Calu3 (cell line): ENCODE measurements at regions not wholly inside any gene's neighbourhood (a gene's known extent, or its start where the extent isn't known, plus 50 kb on each side); places are given as distances from the start of the nearest gene placed in this dataset.

Experiments
- BruUV-seq: library from RNA; stranded (reverse); fragments of 400-500 nt; replicated peaks from 2 replicates; lab custom pipeline; 2021; lab: Mats Ljungman, UMichigan
- CTCF ChIA-PET: fragments of 300-600 bp; sonication (Branson Sonifier 250); formaldehyde crosslinking; loops from one replicate; lab custom pipeline; 2022; ENCODE audit warnings: antibody characterized with exemption; lab: Charles Lee
- DNase-seq: peaks from one replicate; pipeline ENCODE4 v3.0.0; 2022
- H3K27ac Mint-ChIP-seq: one replicate; pipeline ENCODE4 v1.8.0; 2022; ENCODE audit warnings: mixed read lengths; ENCODE audit not compliant: unreplicated experiment
- H3K27me3 Mint-ChIP-seq: one replicate; pipeline ENCODE4 v1.8.0; 2022; ENCODE audit warnings: mixed read lengths; ENCODE audit not compliant: unreplicated experiment
- H3K36me3 Mint-ChIP-seq: one replicate; pipeline ENCODE4 v1.8.0; 2022; ENCODE audit warnings: mild to moderate bottlenecking, moderate library complexity, mixed read lengths; ENCODE audit not compliant: insufficient read depth, unreplicated experiment
- H3K4me1 Mint-ChIP-seq: one replicate; pipeline ENCODE4 v1.8.0; 2022; ENCODE audit warnings: mild to moderate bottlenecking, low read depth, mixed read lengths; ENCODE audit not compliant: unreplicated experiment
- H3K4me3 Mint-ChIP-seq: one replicate; pipeline ENCODE4 v1.8.0; 2022; ENCODE audit warnings: mild to moderate bottlenecking, low read depth, moderate library complexity, mixed read lengths; ENCODE audit not compliant: unreplicated experiment
- H3K9me3 Mint-ChIP-seq: one replicate; pipeline ENCODE4 v1.8.0; 2022; ENCODE audit warnings: low read depth, mixed read lengths; ENCODE audit not compliant: unreplicated experiment
- CTCF ChIP-seq: fragments of 200-600 bp; IDR thresholded peaks from one replicate; pipeline ENCODE4 v1.8.0; 2022; ENCODE audit warnings: antibody characterized with exemption; ENCODE audit not compliant: unreplicated experiment
- intact Hi-C: fragments of 100-400 bp; cut with micrococcal nuclease; formaldehyde crosslinking; loops from one replicate; pipeline ENCODE4 v1.10.0; 2022; ENCODE audit not compliant: unreplicated experiment

GRCh38 chr10:57395923-57396322 is 871.8 kb downstream of the IPMK start:
- TF ChIP-seq CTCF: no peak
- no peak overlapping the region for H3K4me3 Mint-ChIP-seq
- BruUV-seq: no TSS peak
- no peaks in the 10 kb centered on the region for H3K9me3 Mint-ChIP-seq
- no peaks in the 10 kb centered on the region for H3K4me1 Mint-ChIP-seq
- H3K27me3 Mint-ChIP-seq: no peaks in the 10 kb centered on the region
- intact Hi-C loops: no loop called here
- no peak overlapping the region for H3K27ac Mint-ChIP-seq
- no peaks in the 10 kb centered on the region for H3K36me3 Mint-ChIP-seq
- CTCF ChIA-PET: no interaction called here
- no peak for DNase-seq

GRCh38 chr10:57367412-57367811 is 900.3 kb downstream of the IPMK start:
- H3K4me1 Mint-ChIP-seq: no peaks in the 10 kb centered on the region
- H3K9me3 Mint-ChIP-seq: no peaks in the 10 kb centered on the region
- H3K36me3 Mint-ChIP-seq: no peaks in the 10 kb centered on the region
- no TSS peak for BruUV-seq
- TF ChIP-seq CTCF: no peak
- intact Hi-C loops: no loop called here
- no peak for DNase-seq
- no peak overlapping the region for H3K27ac Mint-ChIP-seq
- CTCF ChIA-PET: no interaction called here
- no peak overlapping the region for H3K4me3 Mint-ChIP-seq
- no peaks in the 10 kb centered on the region for H3K27me3 Mint-ChIP-seq

- Mint-ChIP-seq H3K36me3 (no peaks in the 10 kb centered on the region), H3K27me3 (no peaks in the 10 kb centered on the region), H3K4me1 (no peaks in the 10 kb centered on the region), H3K4me3 (no peak overlapping the region), H3K27ac (no peak overlapping the region), H3K9me3 (no peaks in the 10 kb centered on the region)
- intact Hi-C loops: no loop called here
- CTCF ChIA-PET: no interaction called here
- no peak for DNase-seq
- BruUV-seq: no TSS peak
- no peak for TF ChIP-seq CTCF
Observed at GRCh38 chr10:57362811-57363210, 904.9 kb downstream of the IPMK start.

GRCh38 chr10:57353403-57354003 is 914.2 kb downstream of the IPMK start:
- intact Hi-C loops: no loop called here
- Mint-ChIP-seq H3K27ac (no peak overlapping the region), H3K27me3 (no peaks in the 10 kb centered on the region), H3K36me3 (no peaks in the 10 kb centered on the region), H3K9me3 (peaks cover 15% of the 10 kb centered on the region), H3K4me1 (no peaks in the 10 kb centered on the region), H3K4me3 (no peak overlapping the region)
- BruUV-seq: no TSS peak
- DNase-seq: no peak
- TF ChIP-seq CTCF: no peak
- CTCF ChIA-PET: interaction anchor here (0.5 kb wide), 1 partner anchor 791 kb away, joined by 3 read pairs; no protein-coding TSS in a partner anchor
